ENCODE measurements at regions not wholly inside any gene's neighbourhood (a gene's known extent, or its start where the extent isn't known, plus 50 kb on each side); places are given as distances from the start of the nearest gene placed in this dataset.

- TF ChIP-seq, protein P1, sequence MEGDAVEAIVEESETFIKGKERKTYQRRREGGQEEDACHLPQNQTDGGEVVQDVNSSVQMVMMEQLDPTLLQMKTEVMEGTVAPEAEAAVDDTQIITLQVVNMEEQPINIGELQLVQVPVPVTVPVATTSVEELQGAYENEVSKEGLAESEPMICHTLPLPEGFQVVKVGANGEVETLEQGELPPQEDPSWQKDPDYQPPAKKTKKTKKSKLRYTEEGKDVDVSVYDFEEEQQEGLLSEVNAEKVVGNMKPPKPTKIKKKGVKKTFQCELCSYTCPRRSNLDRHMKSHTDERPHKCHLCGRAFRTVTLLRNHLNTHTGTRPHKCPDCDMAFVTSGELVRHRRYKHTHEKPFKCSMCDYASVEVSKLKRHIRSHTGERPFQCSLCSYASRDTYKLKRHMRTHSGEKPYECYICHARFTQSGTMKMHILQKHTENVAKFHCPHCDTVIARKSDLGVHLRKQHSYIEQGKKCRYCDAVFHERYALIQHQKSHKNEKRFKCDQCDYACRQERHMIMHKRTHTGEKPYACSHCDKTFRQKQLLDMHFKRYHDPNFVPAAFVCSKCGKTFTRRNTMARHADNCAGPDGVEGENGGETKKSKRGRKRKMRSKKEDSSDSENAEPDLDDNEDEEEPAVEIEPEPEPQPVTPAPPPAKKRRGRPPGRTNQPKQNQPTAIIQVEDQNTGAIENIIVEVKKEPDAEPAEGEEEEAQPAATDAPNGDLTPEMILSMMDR (IDR thresholded peaks at IDR 0.05): no peak
- no peak for DNase-seq (ENCODE audit: low spot score)
- H3K27me3 Mint-ChIP-seq (ENCODE audit: low read depth): no peaks in the 10 kb centered on the region
- H3K36me3 Mint-ChIP-seq (ENCODE audit: low read depth): no peaks in the 10 kb centered on the region
- no peak overlapping the region for H3K4me3 Mint-ChIP-seq (ENCODE audit: unreplicated experiment)
- H3K9me3 Mint-ChIP-seq (ENCODE audit: low read depth): no peaks in the 10 kb centered on the region
- H3K27ac Mint-ChIP-seq (ENCODE audit: unreplicated experiment): no peak overlapping the region
- no peaks in the 10 kb centered on the region for H3K4me1 Mint-ChIP-seq (ENCODE audit: low read depth)
Measured at GRCh38 chr16:51544851-51545467, 393.9 kb upstream of the SALL1 start.

- Mint-ChIP-seq H3K27me3 (ENCODE audit: low read depth) (no peaks in the 10 kb centered on the region), H3K4me1 (ENCODE audit: low read depth) (peaks cover 3% of the 10 kb centered on the region), H3K36me3 (ENCODE audit: low read depth) (no peaks in the 10 kb centered on the region), H3K4me3 (ENCODE audit: unreplicated experiment) (no peak overlapping the region), H3K27ac (ENCODE audit: unreplicated experiment) (no peak overlapping the region), H3K9me3 (ENCODE audit: low read depth) (no peaks in the 10 kb centered on the region)
- DNase-seq (ENCODE audit: low spot score): no peak
- TF ChIP-seq, protein P1 (IDR thresholded peaks at IDR 0.05): no peak
Measured at GRCh38 chr16:51543971-51544370, 392.9 kb upstream of the SALL1 start.

- TF ChIP-seq, protein P1 (IDR thresholded peaks at IDR 0.05): no peak
- Mint-ChIP-seq H3K36me3 (ENCODE audit: low read depth) (no peaks in the 10 kb centered on the region), H3K9me3 (ENCODE audit: low read depth) (no peaks in the 10 kb centered on the region), H3K4me3 (ENCODE audit: unreplicated experiment) (no peak overlapping the region), H3K27me3 (ENCODE audit: low read depth) (no peaks in the 10 kb centered on the region), H3K27ac (ENCODE audit: unreplicated experiment) (no peak overlapping the region), H3K4me1 (ENCODE audit: low read depth) (peaks cover 6% of the 10 kb centered on the region)
- no peak for DNase-seq (ENCODE audit: low spot score)
Measured at GRCh38 chr16:51542981-51543815, 392.1 kb upstream of the SALL1 start.

GRCh38 chr16:51540259-51540658 lies 389.2 kb upstream of the SALL1 start:
- no peak overlapping the region for H3K4me3 Mint-ChIP-seq (ENCODE audit: unreplicated experiment)
- no peaks in the 10 kb centered on the region for H3K27me3 Mint-ChIP-seq (ENCODE audit: low read depth)
- no peak overlapping the region for H3K27ac Mint-ChIP-seq (ENCODE audit: unreplicated experiment)
- H3K4me1 Mint-ChIP-seq (ENCODE audit: low read depth): peaks cover 6% of the 10 kb centered on the region
- no peak for DNase-seq (ENCODE audit: low spot score)
- TF ChIP-seq, protein P1 (IDR thresholded peaks at IDR 0.05): no peak
- H3K9me3 Mint-ChIP-seq (ENCODE audit: low read depth): no peaks in the 10 kb centered on the region
- no peaks in the 10 kb centered on the region for H3K36me3 Mint-ChIP-seq (ENCODE audit: low read depth)

DNA sequence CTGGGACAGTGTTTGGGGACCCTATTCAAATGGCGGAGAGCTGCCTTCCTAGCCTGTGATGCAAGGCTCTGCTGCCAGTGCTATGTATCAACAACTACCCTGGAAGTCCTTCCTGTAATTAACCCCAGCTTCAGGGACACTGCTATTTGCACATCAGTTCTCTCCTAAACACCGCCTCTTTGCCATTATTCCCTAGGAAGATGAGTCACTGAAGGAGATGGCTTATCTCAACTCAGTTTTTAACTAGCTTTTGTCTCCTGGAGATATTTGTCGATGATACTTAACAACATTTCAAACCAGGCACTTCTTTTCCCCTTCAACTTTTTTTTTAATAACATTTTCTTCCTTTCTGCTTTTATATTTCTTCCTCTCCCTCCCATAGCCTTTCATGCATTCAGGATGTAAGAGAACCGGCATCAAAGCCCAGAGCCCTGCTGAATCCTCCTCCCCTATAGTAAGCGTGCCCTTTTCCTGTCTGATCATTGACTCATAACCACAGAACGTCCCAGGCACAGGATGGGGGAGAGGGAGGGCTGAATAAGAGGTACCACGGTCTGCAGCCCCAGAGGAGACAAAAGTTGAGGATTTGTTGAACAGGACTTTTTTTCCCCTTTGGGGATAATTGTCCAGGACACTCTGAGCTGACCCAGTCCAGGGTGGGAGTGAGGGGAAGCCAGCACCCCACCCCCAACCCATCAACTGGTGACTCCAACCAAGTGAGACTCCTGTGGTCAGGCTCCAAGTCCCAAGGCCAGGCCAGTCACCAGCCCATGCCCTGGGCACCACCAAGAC lies 387.8 kb upstream of the SALL1 start:
- Mint-ChIP-seq H3K4me3 (ENCODE audit: unreplicated experiment) (no peak overlapping the region), H3K27me3 (ENCODE audit: low read depth) (no peaks in the 10 kb centered on the region), H3K27ac (ENCODE audit: unreplicated experiment) (peak overlapping the region; percentile 60), H3K36me3 (ENCODE audit: low read depth) (no peaks in the 10 kb centered on the region), H3K9me3 (ENCODE audit: low read depth) (no peaks in the 10 kb centered on the region), H3K4me1 (ENCODE audit: low read depth) (peaks cover 6% of the 10 kb centered on the region)
- TF ChIP-seq, protein P1 (IDR thresholded peaks at IDR 0.05): no peak
- DNase-seq (ENCODE audit: low spot score): no peak

Data from chondrocyte (in vitro differentiated cells).